OCI-LY1 (cell line): ENCODE measurements at regions not wholly inside any gene's neighbourhood (a gene's known extent, or its start where the extent isn't known, plus 50 kb on each side); places are given as distances from the start of the nearest gene placed in this dataset.

Source experiments
- H2AFZ ChIP-seq: fragments of 200-600 bp; sonication (generic), shearing (Covaris generic); 2 replicates; pipeline ENCODE4 v1.6.0; 2014; ENCODE audit warnings: antibody characterized with exemption, mild to moderate bottlenecking, low read length
- H3F3A ChIP-seq: fragments of 200-600 bp; sonication (generic), shearing (Covaris generic); 2 replicates; pipeline ENCODE4 v1.6.0; 2014; ENCODE audit warnings: mild to moderate bottlenecking, antibody characterized with exemption, low read length, moderate library complexity; ENCODE audit not compliant: insufficient read depth
- H3K27ac ChIP-seq: fragments of 200-600 bp; sonication (generic); 2 replicates; pipeline ENCODE4 v1.5.1; 2014; ENCODE audit warnings: low read length, mixed run types, mild to moderate bottlenecking, low read depth; ENCODE audit not compliant: poor library complexity, severe bottlenecking
- H3K27me3 ChIP-seq: fragments of 200-600 bp; sonication (generic); 2 replicates; pipeline ENCODE4 v1.6.0; 2014; ENCODE audit warnings: antibody characterized with exemption, mild to moderate bottlenecking, low read length, moderate library complexity; ENCODE audit not compliant: insufficient read depth
- H3K36me3 ChIP-seq: fragments of 200-600 bp; sonication (generic); 2 replicates; pipeline ENCODE4 v1.6.1; 2014; ENCODE audit warnings: mild to moderate bottlenecking, antibody characterized with exemption, low read length, moderate library complexity, mixed read lengths; ENCODE audit not compliant: insufficient read depth
- H3K4me1 ChIP-seq: fragments of 200-600 bp; sonication (generic); 2 replicates; pipeline ENCODE4 v1.5.1; 2014; ENCODE audit warnings: mild to moderate bottlenecking, low read length, moderate library complexity; ENCODE audit not compliant: insufficient read depth, severe bottlenecking
- H3K4me2 ChIP-seq: fragments of 200-600 bp; sonication (generic), shearing (Covaris generic); 2 replicates; pipeline ENCODE4 v1.6.1; 2014; ENCODE audit warnings: low read length
- H3K4me3 ChIP-seq: fragments of 200-600 bp; sonication (generic); 2 replicates; pipeline ENCODE4 v1.5.1; 2014; ENCODE audit warnings: low read length, low read depth, mild to moderate bottlenecking, mixed read lengths; ENCODE audit not compliant: poor library complexity, severe bottlenecking
- H3K79me2 ChIP-seq: fragments of 200-600 bp; shearing (Covaris generic); 2 replicates; pipeline ENCODE4 v1.6.1; 2016; ENCODE audit warnings: mixed run types, low read length, mixed read lengths; ENCODE audit not compliant: insufficient read depth
- H3K9ac ChIP-seq: fragments of 200-600 bp; sonication (generic), shearing (Covaris generic); 2 replicates; pipeline ENCODE4 v1.6.1; 2014; ENCODE audit warnings: mild to moderate bottlenecking, low read length, mixed read lengths
- H3K9me2 ChIP-seq: fragments of 200-600 bp; sonication (generic), shearing (Covaris generic); 2 replicates; pipeline ENCODE4 v1.6.1; 2014; ENCODE audit warnings: low read depth, mild to moderate bottlenecking, low read length, mixed read lengths
- H3K9me3 ChIP-seq: fragments of 200-600 bp; shearing (Covaris generic); 2 replicates; pipeline ENCODE4 v1.6.1; 2014; ENCODE audit warnings: low read length, mixed read lengths
- H4K20me1 ChIP-seq: fragments of 200-600 bp; sonication (generic), shearing (Covaris generic); 2 replicates; pipeline ENCODE4 v1.6.0; 2016; ENCODE audit warnings: mild to moderate bottlenecking, low read length; ENCODE audit not compliant: insufficient read depth
- CTCF ChIP-seq: fragments of 200-600 bp; sonication (generic), shearing (Covaris generic); IDR thresholded peaks from 2 replicates; pipeline ENCODE4 v1.5.1; 2017; ENCODE audit warnings: mild to moderate bottlenecking, antibody characterized with exemption, low read length, moderate library complexity, mixed read lengths
- EZH2 ChIP-seq: fragments of 200-600 bp; sonication (generic), shearing (Covaris generic); IDR thresholded peaks from 2 replicates; pipeline ENCODE4 v1.8.0; 2017; ENCODE audit warnings: borderline replicate concordance, mixed run types, mild to moderate bottlenecking, antibody characterized with exemption, low read length, moderate library complexity, mixed read lengths

GRCh38 chr2:8049176-8049575 is 632.7 kb upstream of the ID2 start:
- no peaks in the 10 kb centered on the region for H3K27me3 ChIP-seq
- H3F3A ChIP-seq: no peaks in the 10 kb centered on the region
- no peak overlapping the region for H3K4me3 ChIP-seq
- H3K4me1 ChIP-seq: peaks cover 4% of the 10 kb centered on the region
- no peak overlapping the region for H2AFZ ChIP-seq
- H3K27ac ChIP-seq: no peak overlapping the region
- H3K36me3 ChIP-seq: no peaks in the 10 kb centered on the region
- H3K79me2 ChIP-seq: no peaks in the 10 kb centered on the region
- H3K9me2 ChIP-seq: no peaks in the 10 kb centered on the region
- TF ChIP-seq CTCF (no peak), EZH2 (no peak)
- H3K9ac ChIP-seq: no peak overlapping the region
- no peak overlapping the region for H3K4me2 ChIP-seq
- no peaks in the 10 kb centered on the region for H4K20me1 ChIP-seq
- H3K9me3 ChIP-seq: no peaks in the 10 kb centered on the region

- H2AFZ ChIP-seq: no peak overlapping the region
- no peaks in the 10 kb centered on the region for H3K79me2 ChIP-seq
- no peaks in the 10 kb centered on the region for H4K20me1 ChIP-seq
- no peaks in the 10 kb centered on the region for H3K9me3 ChIP-seq
- no peaks in the 10 kb centered on the region for H3K36me3 ChIP-seq
- peaks cover 7% of the 10 kb centered on the region for H3K4me1 ChIP-seq
- no peak overlapping the region for H3K9ac ChIP-seq
- no peaks in the 10 kb centered on the region for H3K27me3 ChIP-seq
- H3K4me3 ChIP-seq: no peak overlapping the region
- no peak overlapping the region for H3K27ac ChIP-seq
- H3F3A ChIP-seq: no peaks in the 10 kb centered on the region
- H3K4me2 ChIP-seq: no peak overlapping the region
- no peaks in the 10 kb centered on the region for H3K9me2 ChIP-seq
- no peak for TF ChIP-seq EZH2
- TF ChIP-seq CTCF: no peak
Measured at GRCh38 chr2:8049851-8050571, 631.8 kb upstream of the ID2 start.

- H4K20me1 ChIP-seq: no peaks in the 10 kb centered on the region
- peaks cover 9% of the 10 kb centered on the region for H3K4me1 ChIP-seq
- no peaks in the 10 kb centered on the region for H3K27me3 ChIP-seq
- no peaks in the 10 kb centered on the region for H3K9me2 ChIP-seq
- no peak overlapping the region for H3K9ac ChIP-seq
- H3K4me3 ChIP-seq: no peak overlapping the region
- no peak overlapping the region for H2AFZ ChIP-seq
- peaks cover 11% of the 10 kb centered on the region; the same call in 1 of the 2 replicates for H3K9me3 ChIP-seq
- no peaks in the 10 kb centered on the region for H3K36me3 ChIP-seq
- H3K4me2 ChIP-seq: no peak overlapping the region
- H3K27ac ChIP-seq: no peak overlapping the region
- no peaks in the 10 kb centered on the region for H3F3A ChIP-seq
- H3K79me2 ChIP-seq: no peaks in the 10 kb centered on the region
- TF ChIP-seq CTCF: no peak
- no peak for TF ChIP-seq EZH2
Measured at GRCh38 chr2:8053216-8053615, 628.6 kb upstream of the ID2 start.
